Ishikawa (cell line): ENCODE measurements at regions not wholly inside any gene's neighbourhood (a gene's known extent, or its start where the extent isn't known, plus 50 kb on each side); places are given as distances from the start of the nearest gene placed in this dataset.

Experiments
- CEBPB ChIP-seq: IDR thresholded peaks from 2 replicates; pipeline ENCODE4 v1.6.1; 2012
- CREB1 ChIP-seq: IDR thresholded peaks from 2 replicates; pipeline ENCODE4 v1.6.1; 2012; ENCODE audit warnings: low read depth
- EGR1 ChIP-seq: IDR thresholded peaks from 2 replicates; pipeline ENCODE4 v1.6.1; 2012
- EP300 ChIP-seq: IDR thresholded peaks from 2 replicates; pipeline ENCODE4 v1.6.1; 2012; ENCODE audit warnings: borderline replicate concordance
- FOXM1 ChIP-seq: IDR thresholded peaks from 2 replicates; pipeline ENCODE4 v1.6.1; 2012; ENCODE audit warnings: low read depth, borderline replicate concordance
- MAX ChIP-seq: IDR thresholded peaks from 2 replicates; pipeline ENCODE4 v1.6.1; 2012
- RAD21 ChIP-seq: IDR thresholded peaks from 2 replicates; pipeline ENCODE4 v1.6.1; 2012; ENCODE audit warnings: low read depth
- TAF1 ChIP-seq: IDR thresholded peaks from 2 replicates; pipeline ENCODE4 v1.6.1; 2012; ENCODE audit warnings: low read depth, mild to moderate bottlenecking
- YY1 ChIP-seq: IDR thresholded peaks from 2 replicates; pipeline ENCODE4 v1.6.1; 2012; ENCODE audit warnings: low read depth
- TF ChIP-seq, protein P1 (sequence below): IDR thresholded peaks from 2 replicates; pipeline ENCODE4 v1.6.1; 2012; ENCODE audit warnings: low read depth, mild to moderate bottlenecking
- TF ChIP-seq, protein P2 (sequence below): IDR thresholded peaks from 2 replicates; pipeline ENCODE4 v1.6.1; 2012

DNA sequence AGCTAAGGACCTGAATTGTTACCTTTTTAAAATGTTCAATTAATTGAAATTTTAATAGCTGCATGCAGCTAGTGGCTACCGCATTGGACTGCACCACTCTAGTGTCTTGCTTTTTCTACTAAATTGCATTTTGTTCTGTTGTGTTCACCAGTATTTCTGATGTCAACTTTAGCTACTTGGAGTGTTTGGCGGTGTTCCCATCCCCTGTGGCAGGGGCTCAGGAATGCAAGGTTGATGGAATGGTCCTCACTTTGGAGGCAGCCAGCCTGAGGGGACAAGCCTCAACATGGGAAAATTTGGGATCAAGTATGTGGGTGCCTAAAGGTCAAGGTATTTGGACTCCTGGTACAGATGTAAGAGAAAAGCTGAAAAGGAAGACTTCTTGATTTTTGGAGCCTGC, 194.6 kb upstream of the PRNP start:
- TF ChIP-seq CREB1 = no peak
- TF ChIP-seq EP300 = no peak
- no peak for TF ChIP-seq MAX
- no peak for TF ChIP-seq RAD21
- no peak for TF ChIP-seq TAF1
- TF ChIP-seq, protein P1, sequence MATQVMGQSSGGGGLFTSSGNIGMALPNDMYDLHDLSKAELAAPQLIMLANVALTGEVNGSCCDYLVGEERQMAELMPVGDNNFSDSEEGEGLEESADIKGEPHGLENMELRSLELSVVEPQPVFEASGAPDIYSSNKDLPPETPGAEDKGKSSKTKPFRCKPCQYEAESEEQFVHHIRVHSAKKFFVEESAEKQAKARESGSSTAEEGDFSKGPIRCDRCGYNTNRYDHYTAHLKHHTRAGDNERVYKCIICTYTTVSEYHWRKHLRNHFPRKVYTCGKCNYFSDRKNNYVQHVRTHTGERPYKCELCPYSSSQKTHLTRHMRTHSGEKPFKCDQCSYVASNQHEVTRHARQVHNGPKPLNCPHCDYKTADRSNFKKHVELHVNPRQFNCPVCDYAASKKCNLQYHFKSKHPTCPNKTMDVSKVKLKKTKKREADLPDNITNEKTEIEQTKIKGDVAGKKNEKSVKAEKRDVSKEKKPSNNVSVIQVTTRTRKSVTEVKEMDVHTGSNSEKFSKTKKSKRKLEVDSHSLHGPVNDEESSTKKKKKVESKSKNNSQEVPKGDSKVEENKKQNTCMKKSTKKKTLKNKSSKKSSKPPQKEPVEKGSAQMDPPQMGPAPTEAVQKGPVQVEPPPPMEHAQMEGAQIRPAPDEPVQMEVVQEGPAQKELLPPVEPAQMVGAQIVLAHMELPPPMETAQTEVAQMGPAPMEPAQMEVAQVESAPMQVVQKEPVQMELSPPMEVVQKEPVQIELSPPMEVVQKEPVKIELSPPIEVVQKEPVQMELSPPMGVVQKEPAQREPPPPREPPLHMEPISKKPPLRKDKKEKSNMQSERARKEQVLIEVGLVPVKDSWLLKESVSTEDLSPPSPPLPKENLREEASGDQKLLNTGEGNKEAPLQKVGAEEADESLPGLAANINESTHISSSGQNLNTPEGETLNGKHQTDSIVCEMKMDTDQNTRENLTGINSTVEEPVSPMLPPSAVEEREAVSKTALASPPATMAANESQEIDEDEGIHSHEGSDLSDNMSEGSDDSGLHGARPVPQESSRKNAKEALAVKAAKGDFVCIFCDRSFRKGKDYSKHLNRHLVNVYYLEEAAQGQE = no peak
- TF ChIP-seq EGR1 = no peak
- TF ChIP-seq FOXM1 = no peak
- TF ChIP-seq YY1 = no peak
- TF ChIP-seq, protein P2, sequence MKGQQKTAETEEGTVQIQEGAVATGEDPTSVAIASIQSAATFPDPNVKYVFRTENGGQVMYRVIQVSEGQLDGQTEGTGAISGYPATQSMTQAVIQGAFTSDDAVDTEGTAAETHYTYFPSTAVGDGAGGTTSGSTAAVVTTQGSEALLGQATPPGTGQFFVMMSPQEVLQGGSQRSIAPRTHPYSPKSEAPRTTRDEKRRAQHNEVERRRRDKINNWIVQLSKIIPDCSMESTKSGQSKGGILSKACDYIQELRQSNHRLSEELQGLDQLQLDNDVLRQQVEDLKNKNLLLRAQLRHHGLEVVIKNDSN = no peak
- no peak for TF ChIP-seq CEBPB
